HK-2 (cell line): ENCODE measurements at regions not wholly inside any gene's neighbourhood (a gene's known extent, or its start where the extent isn't known, plus 50 kb on each side); places are given as distances from the start of the nearest gene placed in this dataset.

Source experiments
- DNase-seq: peaks from one replicate; pipeline ENCODE4 v3.0.0-alpha.2; 2018; ENCODE audit not compliant: unreplicated experiment

DNA sequence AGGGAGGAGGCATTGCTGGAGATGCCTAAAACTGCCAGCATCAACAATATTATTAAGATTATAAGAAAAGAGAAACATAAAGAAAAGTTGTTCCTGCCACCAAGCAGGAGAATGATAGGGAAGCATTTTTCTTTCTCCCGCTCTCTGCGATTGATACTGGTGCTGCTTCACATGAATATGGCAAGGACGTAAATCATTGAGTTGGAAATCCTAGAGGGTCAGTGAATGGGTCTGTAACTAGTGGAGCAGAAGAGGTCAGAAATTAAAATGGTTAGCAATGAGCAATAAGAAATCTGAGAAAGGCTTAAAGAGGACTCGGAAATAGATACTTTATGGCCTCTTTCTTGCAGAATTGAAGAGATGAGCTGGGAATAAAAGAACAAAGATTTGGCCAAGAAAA, 631.7 kb downstream of the BCL11A start:
- no peak for DNase-seq

DNA sequence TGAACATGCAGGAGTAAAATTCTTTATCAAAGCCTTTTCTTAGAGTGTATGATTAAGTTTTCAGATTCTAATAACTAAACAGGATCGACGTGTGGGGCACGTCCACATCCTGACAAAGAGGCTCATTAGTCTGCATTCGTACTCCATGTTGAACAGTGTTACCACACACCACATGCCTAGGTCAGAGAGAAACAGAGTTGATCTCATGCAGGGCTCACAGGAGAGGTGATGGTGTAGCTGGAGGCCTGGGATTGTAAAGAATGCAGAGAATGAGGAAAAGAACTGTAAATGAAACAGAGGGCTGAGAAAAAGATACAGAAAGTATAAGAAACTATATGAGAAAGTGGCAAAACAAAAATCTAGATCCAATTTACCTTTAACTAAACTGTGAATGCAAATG, 632.5 kb downstream of the BCL11A start:
- no peak for DNase-seq

DNA sequence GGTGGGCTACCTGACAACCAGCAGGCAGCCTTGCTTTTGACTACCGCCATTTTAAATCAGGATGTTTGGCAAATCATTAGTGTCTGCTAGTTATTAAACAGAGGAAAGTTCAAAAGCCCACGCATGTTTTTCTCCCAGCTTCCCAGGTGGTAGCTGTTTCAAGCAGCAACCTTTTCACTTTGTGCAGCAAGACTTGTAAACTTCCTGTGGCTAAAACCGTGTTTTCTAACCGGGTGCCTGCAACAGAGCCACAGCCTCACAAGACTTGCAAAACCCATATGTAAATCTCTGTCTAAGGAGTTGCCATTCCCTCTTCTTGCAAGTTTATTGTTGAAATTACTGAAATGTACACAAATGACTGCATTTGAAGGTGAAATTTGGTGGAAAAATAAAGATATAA, 633.1 kb downstream of the BCL11A start:
- DNase-seq: no peak

DNA sequence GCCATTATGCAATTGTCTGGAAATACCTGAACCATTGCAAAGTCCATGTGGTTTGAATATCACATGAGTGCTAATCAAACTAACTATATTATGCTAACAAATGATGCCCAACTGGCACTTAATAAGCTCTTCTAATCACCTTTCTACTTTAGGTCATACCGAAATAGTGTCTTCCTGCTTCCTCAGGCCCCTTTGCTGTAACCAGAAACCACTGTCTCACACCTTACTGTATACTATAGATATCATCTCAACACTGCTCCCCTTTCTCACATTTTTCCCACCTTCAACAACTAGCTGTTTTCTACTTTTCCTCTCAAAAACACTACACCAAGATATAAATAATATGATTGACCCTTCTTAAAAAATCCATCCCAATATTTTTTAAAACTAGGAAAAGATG, 633.9 kb downstream of the BCL11A start:
- DNase-seq: no peak

DNA sequence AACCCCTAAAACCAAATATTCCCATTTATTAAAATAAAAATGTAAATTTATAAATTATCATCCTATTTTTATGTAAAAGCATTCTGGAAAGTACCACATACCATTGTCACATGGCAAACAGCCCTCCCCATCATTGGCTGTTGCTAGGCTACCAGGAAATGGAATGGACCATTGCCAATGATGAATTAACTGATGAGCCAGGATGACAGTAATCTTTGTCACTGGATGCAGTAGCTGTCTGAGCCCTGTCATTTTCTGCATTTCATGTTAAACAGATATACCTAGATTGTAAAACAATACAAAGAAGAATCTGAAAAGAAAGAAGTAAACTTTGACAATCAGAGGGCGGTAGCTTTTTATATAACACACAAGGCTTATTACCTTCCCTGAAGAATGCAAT, 641.4 kb downstream of the BCL11A start:
- DNase-seq: no peak

DNA sequence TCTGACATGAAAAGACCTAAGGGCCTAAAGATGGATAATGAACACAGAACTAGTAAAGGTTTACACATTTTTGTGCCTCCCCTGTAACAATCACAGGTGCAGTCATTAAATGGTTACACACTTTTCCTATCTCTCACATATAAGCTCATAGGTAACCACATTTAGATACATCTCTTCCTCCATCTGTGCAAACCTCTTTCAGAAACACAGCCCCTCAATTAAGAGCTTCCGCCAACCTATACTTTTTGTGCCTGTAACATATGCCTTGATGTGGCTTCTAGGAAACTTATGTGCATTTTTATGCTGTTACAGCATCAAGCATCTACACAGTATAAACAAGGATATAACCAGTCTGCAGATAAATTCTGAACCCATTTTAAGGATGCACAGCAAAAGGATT, 643.3 kb downstream of the BCL11A start:
- no peak for DNase-seq

DNA sequence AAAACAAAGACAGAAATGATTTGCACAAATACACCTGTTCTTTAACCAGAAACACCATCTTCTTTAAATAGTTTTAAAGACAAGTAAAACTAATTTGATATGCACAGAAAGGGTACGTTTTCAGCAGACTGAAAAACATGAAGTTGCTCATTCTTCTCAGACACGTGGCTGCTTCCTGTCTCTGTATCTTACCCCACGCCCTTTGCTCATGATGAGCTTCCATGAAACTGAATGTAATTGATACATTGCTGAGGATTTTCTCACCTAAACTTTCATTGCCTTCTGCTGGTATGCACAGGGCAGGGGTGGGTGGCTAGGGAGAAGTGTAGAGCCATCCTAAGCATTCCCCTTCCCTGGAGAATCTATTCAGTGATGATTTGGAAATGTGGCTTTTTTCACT, 644.3 kb downstream of the BCL11A start:
- DNase-seq: no peak

DNA sequence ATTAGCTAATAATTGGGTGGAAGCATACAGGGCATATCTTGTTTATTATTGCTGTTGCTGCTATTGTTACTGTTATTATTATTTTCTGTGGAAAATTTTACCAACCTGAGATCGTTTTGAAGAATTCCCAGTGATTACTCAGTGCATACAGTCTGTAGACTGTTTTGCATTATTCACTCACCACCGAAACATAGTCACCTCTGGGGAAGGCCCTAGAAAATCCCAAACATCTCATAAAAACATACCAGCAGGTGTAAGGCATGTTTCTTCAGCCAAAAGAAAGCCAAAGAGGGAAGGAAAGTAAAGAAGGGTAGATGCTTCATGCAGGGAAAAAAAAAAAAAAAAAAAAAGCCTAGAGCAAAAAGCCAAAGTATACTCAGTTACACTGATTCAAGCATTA, 647.7 kb downstream of the BCL11A start:
- DNase-seq: no peak

DNA sequence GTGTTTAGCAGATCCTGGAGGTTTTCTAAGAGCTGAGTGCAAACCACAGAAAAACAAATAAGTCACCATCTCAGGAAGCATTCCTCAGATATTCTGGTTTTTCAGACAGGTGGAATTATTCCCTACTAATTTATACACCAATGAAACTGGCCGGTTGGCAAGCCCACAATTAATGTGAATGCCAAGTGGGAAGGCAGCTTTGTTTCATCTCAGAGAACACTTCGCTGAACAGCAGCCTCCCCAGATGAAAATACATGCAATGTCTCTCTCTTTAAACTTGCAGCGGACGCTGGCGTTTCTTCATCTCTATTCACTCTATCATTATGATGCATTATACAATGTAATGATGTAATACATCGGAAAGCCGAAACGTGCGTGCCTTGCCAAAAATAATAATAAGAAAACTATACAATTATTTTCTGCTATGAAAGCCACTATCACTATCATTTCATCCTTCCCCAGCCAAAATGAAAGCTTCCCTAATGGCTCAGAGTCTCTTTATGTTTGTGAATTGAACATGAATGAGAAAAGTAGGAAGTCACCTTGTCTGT, 649.4 kb downstream of the BCL11A start:
- DNase-seq: no peak

DNA sequence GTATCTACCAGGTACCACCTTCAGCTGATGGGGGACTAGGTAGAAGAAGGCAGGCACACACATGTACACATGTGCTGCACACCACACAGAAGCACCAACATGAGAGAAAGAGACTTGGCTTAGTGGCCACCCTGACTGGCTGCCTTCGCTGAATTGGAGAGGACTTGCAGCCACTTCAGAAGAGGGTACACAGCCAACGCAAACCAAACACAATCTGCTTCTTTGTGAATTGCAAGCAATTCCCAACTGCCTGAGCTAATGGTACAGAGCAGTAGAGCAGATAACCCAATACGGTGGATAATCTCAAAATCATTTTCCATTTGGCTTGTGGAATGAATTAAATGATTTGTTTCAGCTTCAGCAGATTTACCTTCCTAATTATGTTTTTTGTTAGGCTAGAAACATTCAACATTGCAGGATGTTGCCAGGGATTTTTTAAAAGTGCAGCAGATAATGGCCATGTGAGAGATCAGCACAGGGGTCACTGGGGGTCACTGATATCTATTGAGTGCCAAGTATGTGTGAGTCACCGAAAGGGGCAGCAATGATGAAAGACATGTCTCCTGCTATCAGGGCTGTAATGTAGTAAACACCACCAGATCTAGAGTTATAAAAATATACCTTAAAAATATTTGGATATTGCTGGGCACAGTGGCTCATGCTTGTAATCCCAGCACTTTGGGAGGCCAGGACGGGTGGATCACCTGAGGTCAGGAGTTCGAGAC, 652.6 kb downstream of the BCL11A start:
- no peak for DNase-seq

DNA sequence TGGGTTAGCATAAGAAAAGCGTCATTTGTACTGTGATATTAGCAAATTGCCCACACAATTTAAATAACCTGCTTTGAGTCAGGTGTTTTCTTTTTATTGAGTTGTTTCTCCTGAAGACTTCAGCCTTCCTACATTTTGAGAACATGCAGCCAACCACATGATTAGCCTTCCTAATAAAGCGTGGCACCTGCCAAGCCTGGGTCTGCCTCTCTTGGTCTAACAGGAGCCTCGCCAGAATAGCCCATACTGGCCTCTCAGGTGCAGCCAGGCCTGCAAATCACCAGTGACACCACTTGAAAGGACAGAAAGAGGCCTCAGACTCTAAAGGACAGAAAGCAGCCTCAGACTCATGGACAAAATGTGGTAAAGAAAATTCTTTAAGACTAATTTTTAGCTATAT, 653.8 kb downstream of the BCL11A start:
- no peak for DNase-seq

DNA sequence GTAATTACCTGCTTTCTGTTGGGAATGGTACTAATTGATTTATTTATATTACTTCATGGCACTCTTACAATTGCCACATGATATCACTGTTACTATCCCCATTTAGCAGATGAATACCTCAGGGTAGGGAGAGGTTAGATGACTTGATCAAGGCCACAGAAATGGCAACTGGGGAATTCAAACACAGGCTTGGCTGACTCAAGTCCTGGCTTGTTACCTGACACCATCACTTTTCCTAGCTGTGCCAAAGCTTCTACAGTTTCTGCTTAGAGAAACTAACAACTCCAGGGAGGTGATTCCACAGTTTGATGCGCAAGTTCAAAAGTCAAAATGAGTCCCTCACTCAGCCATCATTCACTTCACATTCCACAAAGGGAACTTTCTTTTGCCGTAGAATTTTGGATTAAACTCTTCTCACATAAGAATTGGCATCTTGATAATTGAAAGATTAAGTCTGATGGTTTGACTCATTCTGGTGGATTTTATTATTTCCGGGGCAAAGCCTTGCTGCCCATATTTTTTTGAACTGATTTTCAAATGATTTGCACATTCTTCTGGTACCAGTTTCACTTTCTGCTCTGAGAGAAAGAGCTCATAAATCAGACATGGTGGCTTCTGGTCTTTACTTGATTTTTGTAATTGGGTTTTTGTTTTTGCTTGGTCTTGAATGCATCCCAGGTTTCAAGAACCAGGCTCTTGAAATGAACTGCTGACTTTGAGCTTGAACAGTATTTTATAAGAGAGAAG, 656.8 kb downstream of the BCL11A start:
- no peak for DNase-seq

DNA sequence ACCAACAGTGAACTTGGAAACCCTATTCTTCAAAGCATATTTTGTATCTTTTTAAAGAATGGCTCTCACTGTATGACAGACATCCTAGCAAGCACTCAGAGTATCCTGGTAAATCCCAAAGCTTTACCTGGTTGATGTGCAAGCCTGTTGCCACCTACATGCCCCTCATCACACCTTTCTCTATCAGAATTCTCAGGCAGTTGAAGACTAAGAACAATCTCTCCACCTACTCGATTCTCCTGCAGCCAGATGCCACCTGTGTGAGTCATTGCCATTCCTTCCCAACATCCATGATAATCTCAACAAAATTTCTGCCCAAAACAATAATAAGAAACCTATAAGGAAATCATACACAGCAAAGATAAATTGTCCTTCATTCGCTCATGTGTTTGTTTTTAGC, 659.8 kb downstream of the BCL11A start:
- DNase-seq: no peak

DNA sequence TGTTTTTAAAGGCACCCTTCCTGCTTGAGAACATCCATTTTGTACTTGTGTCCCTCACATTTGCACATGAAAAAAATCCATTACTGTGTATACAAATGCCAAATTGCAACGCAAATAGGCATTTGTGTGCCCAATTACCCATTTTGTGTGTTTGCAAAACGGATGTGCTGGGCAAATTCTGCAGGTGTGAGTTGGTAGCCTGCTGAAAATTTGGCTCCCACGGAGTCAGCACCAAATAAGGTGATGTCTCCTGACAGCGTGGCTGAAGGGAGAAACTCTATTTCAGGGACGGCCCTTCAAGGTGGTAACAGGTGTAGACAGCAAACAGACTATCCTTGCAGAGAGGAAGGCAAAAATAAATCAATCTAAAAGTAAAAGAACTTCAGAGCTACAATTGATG, 661.1 kb downstream of the BCL11A start:
- no peak for DNase-seq

DNA sequence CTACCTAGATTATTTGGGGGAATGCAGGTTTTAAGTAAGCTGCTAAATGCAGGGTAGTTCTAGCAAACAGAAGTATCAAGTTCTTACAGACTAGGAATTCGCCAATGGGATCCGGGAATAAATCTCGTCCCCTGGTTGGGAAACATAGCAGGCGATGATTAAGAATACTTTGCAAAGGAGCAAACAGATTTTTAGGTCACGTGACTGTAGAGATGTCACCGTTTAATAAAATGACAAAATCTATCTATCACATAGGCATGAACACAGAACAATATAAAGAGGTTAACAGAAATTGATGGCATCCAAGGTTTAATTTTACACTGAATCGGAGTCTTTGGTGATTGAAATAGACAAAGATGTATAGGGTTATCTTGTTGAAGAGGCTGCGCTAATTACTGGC, 664.1 kb downstream of the BCL11A start:
- DNase-seq: no peak

DNA sequence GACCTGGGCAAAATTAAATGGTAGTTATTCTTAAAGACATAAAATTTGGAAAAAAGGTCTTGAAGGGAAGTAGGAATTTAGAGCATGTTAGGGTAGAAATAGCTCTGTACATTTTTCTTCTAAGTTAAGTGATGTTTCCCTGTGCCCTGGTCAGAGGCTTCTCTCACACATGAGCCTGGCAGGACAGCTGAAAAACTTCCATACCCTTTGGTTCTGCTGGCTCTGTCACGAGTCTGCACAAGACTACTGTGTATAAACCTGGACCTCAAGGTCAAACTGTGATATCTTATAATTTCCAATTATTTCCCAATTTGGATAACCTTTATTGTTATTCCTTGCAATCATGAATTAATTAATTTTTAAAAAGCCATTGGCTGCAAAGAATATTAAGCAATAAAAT, 664.7 kb downstream of the BCL11A start:
- DNase-seq: no peak

DNA sequence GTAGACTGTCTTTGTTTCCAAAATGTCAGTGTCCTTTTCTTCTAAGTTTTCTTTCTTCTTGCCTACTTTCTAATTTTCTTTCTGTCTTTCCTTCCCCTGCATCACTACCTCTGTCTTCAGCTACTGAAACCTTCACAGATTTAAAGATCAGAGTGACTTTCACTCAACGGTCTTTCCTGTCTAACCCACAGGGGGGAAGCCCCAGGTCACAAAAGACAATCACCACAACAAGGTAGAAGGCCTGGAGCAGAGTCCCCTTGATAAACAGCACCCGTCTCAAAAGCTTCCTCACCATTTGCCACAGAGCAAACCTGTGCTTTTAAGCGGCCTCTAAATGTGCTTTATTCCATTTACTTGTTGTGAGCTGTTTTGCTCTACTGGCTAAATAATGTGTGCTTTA, 665.4 kb downstream of the BCL11A start:
- no peak for DNase-seq

DNA sequence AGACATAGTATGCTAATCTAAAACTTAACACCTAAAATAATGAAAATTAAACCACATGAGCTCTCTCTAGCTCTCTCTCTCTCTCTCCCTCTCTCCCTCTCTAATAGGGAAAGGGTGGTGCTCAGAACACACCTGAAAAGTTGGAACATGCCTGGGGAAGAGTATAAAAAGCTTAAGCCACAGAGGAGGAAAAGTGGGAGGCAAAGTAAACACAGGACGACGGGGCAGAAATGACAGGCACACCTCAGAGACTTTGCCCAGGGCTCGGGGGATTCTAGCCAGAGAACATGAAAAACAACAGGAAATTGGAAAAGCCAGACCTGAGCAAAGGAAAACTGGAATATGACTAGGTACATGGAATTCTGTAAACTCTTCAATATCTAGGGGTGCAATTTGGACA, 666.1 kb downstream of the BCL11A start:
- DNase-seq: no peak

DNA sequence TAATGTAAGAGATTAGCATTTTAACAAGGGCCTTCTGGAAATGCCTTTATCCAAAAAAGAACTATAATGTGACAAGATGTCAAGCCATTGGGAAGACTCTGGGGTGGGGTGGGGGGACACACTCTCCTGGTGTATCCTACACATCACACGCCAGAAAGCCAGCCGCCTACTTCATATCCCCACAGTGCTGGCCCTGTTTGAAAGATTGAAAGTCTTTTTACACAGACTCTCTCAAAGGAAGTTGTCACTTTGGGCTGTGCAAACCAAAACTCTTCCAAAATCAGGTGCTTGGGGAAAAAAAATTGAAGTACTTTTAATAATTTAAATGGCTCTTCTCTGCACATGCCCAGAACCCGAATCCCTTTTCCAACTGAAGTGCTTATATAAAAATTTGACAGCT, 666.7 kb downstream of the BCL11A start:
- DNase-seq: no peak

DNA sequence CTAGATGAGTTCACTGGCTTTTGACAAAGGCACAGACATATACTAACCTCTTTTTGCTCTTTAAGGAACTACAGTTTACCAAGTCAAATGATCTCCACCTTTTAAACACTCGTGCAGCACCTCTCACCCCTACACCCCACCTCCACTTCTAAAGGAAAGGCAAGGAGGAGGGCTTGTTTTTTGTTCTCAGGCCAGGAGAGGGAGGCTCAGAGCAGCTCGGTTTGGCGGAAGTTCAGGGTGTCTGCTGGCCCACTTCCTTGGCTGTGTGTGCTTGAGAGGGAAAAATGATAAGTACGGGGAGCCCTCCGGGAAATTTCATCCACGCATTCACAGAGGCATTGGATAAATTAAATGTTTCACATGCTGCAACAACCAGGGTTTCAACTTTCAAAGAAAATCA, 667.9 kb downstream of the BCL11A start:
- DNase-seq: no peak

DNA sequence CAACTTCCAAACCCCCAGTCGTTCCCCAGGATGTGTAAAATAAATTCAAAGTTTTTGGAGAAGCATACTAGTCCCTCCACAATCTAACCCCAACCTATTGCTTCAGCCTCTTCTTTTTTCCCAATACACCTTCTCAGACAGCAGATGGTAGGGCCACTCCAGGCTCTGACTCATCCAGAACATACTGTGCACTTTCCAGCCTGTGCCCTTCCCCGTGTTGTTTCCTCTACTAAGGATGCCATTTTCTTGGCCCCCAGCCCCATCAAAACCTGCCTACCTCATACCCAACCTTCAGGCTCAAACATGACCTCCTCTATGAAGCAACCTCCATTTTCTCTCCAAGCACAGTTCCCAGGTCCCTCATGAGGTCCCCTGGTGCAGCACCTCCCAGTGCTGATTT, 669.3 kb downstream of the BCL11A start:
- DNase-seq: no peak

DNA sequence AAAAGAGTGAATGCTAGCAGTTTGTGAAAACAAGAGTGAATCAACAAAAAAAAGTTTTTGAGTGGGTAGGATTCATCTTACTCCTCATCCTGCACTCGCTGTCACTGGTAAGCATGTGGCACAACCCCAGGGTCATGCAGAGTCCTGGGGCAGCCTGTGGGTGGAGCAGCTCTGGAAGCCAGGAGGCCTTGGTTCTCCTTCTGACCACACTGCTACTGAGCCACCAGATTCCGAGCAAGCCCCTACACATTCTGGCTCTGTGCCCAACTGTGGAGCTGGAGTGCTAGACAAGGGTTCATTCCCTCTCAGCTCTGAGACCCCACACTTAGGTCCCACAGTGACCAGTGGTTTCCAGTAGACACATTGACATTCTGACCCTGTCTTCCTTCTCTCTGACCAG, 670.6 kb downstream of the BCL11A start:
- no peak for DNase-seq

DNA sequence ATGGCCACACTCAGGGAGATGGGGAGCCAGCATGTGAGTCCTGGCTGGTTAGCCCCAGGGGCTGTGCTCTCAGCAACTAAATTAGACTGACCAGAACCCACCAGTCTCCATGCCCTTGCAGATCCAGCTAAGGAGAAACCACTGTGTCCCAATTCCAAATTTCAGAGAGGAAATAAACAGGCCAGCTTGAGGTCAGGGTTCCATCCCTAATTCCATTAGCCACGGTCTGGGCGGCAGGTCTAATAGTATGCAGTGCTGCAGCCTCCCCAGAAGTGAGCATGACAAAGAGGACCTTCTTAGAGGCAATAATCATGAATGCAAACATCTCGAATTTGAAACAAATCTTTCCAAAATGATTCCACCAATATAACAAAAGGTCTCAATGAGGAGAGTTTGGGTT, 671.2 kb downstream of the BCL11A start:
- no peak for DNase-seq
